GM12878 (cell line): ENCODE measurements at regions not wholly inside any gene's neighbourhood (a gene's known extent, or its start where the extent isn't known, plus 50 kb on each side); places are given as distances from the start of the nearest gene placed in this dataset.

Experiments
- ATAC-seq: fragments of 200-7000 bp; cut with Tn5 transposase; 3 replicates; pipeline ENCODE4 v1.9.1; 2020; ENCODE audit warnings: mild to moderate bottlenecking, moderate library complexity
- BruUV-seq: library from RNA; stranded (reverse); fragments of 400-500 nt; replicated peaks from 2 replicates; lab custom pipeline; 2021; lab: Mats Ljungman, UMichigan
- CTCF ChIA-PET: fragments of 300-600 bp; sonication (Branson Sonifier 250); formaldehyde crosslinking; extraction: SDS; loops from one replicate; lab custom pipeline; 2021; ENCODE audit warnings: inconsistent platforms; lab: Yijun Ruan, JAX
- POLR2A ChIA-PET: fragments of 350-600 bp; formaldehyde crosslinking; extraction: SDS; loops from one replicate; lab custom pipeline; 2021; ENCODE audit warnings: inconsistent platforms; lab: Charles Lee
- RAD21 ChIA-PET: fragments of 300-600 bp; sonication (Branson Sonifier 250); formaldehyde crosslinking; loops from one replicate; lab custom pipeline; 2023; ENCODE audit warnings: antibody characterized with exemption; ENCODE audit not compliant: unreplicated experiment; lab: Charles Lee
- SMC1A ChIA-PET: fragments of 300-600 bp; sonication (Branson Sonifier 250); formaldehyde crosslinking; loops from one replicate; lab custom pipeline; 2023; ENCODE audit not compliant: unreplicated experiment, uncharacterized antibody; lab: Charles Lee
- DNase-seq: peaks from one replicate; pipeline ENCODE4 v3.0.0-alpha.2; 2011; ENCODE audit warnings: low read depth, low spot score
- FAIRE-seq: peaks from 3 replicates; lab custom pipeline; 2011; peaks lifted over from hg19 to GRCh38; lab: Jason Lieb, UNC
- H2AFZ ChIP-seq: 2 replicates; pipeline ENCODE4 v1.6.0; 2011; ENCODE audit warnings: low read depth, low read length, control low read depth; ENCODE audit not compliant: control insufficient read depth
- H3K27ac ChIP-seq: 2 replicates; pipeline ENCODE4 v1.5.1; 2011; ENCODE audit warnings: control low read depth; ENCODE audit not compliant: control insufficient read depth, insufficient read depth
- H3K27me3 ChIP-seq, 2 experiments: replicated peaks in 1 of 2; 2 replicates each; pipeline versions ENCODE4 v1.6.0 to v1.6.1; 2011; ENCODE audit warnings: low read length in 1 of 2; ENCODE audit not compliant: control insufficient read depth in 2 of 2, insufficient read depth in 2 of 2
- H3K36me3 ChIP-seq, 2 experiments: 2 replicates each; pipeline ENCODE4 v1.5.1; 2011; ENCODE audit warnings: low read length in 1 of 2; ENCODE audit not compliant: control insufficient read depth in 2 of 2, insufficient read depth in 2 of 2
- H3K4me1 ChIP-seq: 2 replicates; pipeline ENCODE4 v1.6.1; 2011; ENCODE audit warnings: mild to moderate bottlenecking, low read length, moderate library complexity, mixed read lengths; ENCODE audit not compliant: control insufficient read depth, insufficient read depth
- H3K4me2 ChIP-seq: 2 replicates; pipeline ENCODE4 v1.6.0; 2011; ENCODE audit warnings: control low read depth; ENCODE audit not compliant: control insufficient read depth, insufficient read depth
- H3K4me3 ChIP-seq: fragments of 200-600 bp; sonication (generic); 2 replicates; pipeline ENCODE4 v1.5.1; 2016
- H3K79me2 ChIP-seq: 2 replicates; pipeline ENCODE4 v1.6.0; 2011; ENCODE audit warnings: low read length; ENCODE audit not compliant: control insufficient read depth, insufficient read depth
- H3K9ac ChIP-seq: 2 replicates; pipeline ENCODE4 v1.8.0; 2011; ENCODE audit warnings: low read length, control low read depth, mixed read lengths; ENCODE audit not compliant: control insufficient read depth, insufficient read depth
- H3K9me3 ChIP-seq: replicated peaks from 3 replicates; pipeline ENCODE4 v1.5.1; 2011; ENCODE audit warnings: mild to moderate bottlenecking, low read length; ENCODE audit not compliant: control insufficient read depth, insufficient read depth
- H4K20me1 ChIP-seq: 2 replicates; pipeline ENCODE4 v1.6.0; 2011; ENCODE audit not compliant: control insufficient read depth, insufficient read depth
- CREB1 ChIP-seq: IDR thresholded peaks from 2 replicates; pipeline ENCODE4 v1.6.1; 2012; ENCODE audit warnings: low read depth, mild to moderate bottlenecking, inconsistent platforms
- GATAD2B ChIP-seq: fragments of 450-650 bp; conservative IDR thresholded peaks from 2 replicates; pipeline ENCODE4 v1.6.1; 2017; ENCODE audit warnings: low read depth, mild to moderate bottlenecking, moderate library complexity
- MTA2 ChIP-seq: fragments of 450-650 bp; IDR thresholded peaks from 2 replicates; pipeline ENCODE4 v1.6.1; 2016; ENCODE audit warnings: low read depth, mild to moderate bottlenecking, moderate library complexity
- PAX8 ChIP-seq: fragments of 450-650 bp; IDR thresholded peaks from 2 replicates; pipeline ENCODE4 v1.6.1; 2017; ENCODE audit warnings: mild to moderate bottlenecking, moderate library complexity
- SREBF2 ChIP-seq: IDR thresholded peaks from 2 replicates; pipeline ENCODE4 v1.6.1; 2012; ENCODE audit warnings: mild to moderate bottlenecking, low read length
- TCF3 ChIP-seq: IDR thresholded peaks from 2 replicates; pipeline ENCODE4 v1.6.1; 2012; ENCODE audit warnings: low read depth, mild to moderate bottlenecking, low read length, borderline replicate concordance; ENCODE audit not compliant: insufficient read depth
- TCF7 ChIP-seq: IDR thresholded peaks from 2 replicates; pipeline ENCODE4 v1.6.1; 2014; ENCODE audit warnings: antibody characterized with exemption, borderline replicate concordance
- YY1 ChIP-seq: IDR thresholded peaks from 2 replicates; pipeline ENCODE4 v1.6.1; 2011; ENCODE audit warnings: low read depth, mild to moderate bottlenecking, low read length
- WGBS: methylation state at CpG from one replicate; pipeline ENCODE4 v1.1.6; 2016; ENCODE audit warnings: low lambda C conversion rate; ENCODE audit not compliant: insufficient replicate concordance, insufficient coverage; ENCODE audit errors: missing lambda C conversion rate; 5-methylcytosine and 5-hydroxymethylcytosine counted together
- in situ Hi-C: fragments of 300-500 bp; cut with MboI; formaldehyde crosslinking; loops from 9 replicates; pipeline ENCODE4 v1.14.3; 2018; ENCODE audit warnings: mixed read lengths
- intact Hi-C: fragments of 100-400 bp; cut with micrococcal nuclease; formaldehyde crosslinking; loops from one replicate; pipeline ENCODE4 v1.14.2; 2022; ENCODE audit not compliant: unreplicated experiment
- TF ChIP-seq, protein P1 (sequence below): fragments of 150-350 bp; IDR thresholded peaks from 2 replicates; pipeline ENCODE4 v1.6.1; 2016; ENCODE audit warnings: low read depth, low read length
- TF ChIP-seq, protein P2 (sequence below): IDR thresholded peaks from 2 replicates; pipeline ENCODE4 v1.6.1; 2011; ENCODE audit warnings: borderline replicate concordance, low read depth, mild to moderate bottlenecking, moderate library complexity, low read length; ENCODE audit not compliant: insufficient read depth, poor library complexity, severe bottlenecking
- TF ChIP-seq, protein P3 (sequence below): fragments of 450-650 bp; conservative IDR thresholded peaks from 2 replicates; pipeline ENCODE4 v1.6.1; 2017; ENCODE audit warnings: mild to moderate bottlenecking, moderate library complexity
- TF ChIP-seq, protein P4 (sequence below), 3 experiments: IDR thresholded peaks in 2 of 3; conservative IDR thresholded peaks in 1 of 3; 2 replicates each; pipeline ENCODE4 v1.5.1; 2011; ENCODE audit warnings: low read depth in 3 of 3, low read length in 3 of 3, mild to moderate bottlenecking in 3 of 3, control low read depth in 2 of 3, moderate library complexity in 2 of 3, inconsistent platforms in 1 of 3, mixed read lengths in 1 of 3; ENCODE audit not compliant: control insufficient read depth in 2 of 3, insufficient read depth in 1 of 3; ENCODE audit errors: extremely low read depth in 1 of 3

DNA sequence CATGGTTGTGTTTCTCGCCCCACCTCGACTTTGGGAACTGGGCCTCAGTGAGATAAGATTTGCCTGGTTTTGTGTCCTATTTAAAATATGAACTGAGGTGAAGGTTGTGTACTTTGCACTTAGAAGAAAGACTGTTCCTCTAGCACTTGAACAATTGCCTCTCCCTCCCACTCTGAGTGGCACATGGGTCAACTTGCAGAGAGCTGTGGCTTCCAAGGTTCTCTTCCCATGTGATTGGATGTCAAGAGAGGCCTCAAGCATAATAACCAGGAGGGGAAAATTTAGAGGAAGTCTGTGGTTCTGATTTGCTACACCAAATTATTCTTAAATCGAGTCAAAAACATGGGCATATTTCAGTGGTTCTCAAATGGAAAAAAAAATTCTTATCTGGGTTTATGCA, 329.2 kb downstream of the HS3ST3B1 start (continued):
- TF ChIP-seq, protein P1, sequence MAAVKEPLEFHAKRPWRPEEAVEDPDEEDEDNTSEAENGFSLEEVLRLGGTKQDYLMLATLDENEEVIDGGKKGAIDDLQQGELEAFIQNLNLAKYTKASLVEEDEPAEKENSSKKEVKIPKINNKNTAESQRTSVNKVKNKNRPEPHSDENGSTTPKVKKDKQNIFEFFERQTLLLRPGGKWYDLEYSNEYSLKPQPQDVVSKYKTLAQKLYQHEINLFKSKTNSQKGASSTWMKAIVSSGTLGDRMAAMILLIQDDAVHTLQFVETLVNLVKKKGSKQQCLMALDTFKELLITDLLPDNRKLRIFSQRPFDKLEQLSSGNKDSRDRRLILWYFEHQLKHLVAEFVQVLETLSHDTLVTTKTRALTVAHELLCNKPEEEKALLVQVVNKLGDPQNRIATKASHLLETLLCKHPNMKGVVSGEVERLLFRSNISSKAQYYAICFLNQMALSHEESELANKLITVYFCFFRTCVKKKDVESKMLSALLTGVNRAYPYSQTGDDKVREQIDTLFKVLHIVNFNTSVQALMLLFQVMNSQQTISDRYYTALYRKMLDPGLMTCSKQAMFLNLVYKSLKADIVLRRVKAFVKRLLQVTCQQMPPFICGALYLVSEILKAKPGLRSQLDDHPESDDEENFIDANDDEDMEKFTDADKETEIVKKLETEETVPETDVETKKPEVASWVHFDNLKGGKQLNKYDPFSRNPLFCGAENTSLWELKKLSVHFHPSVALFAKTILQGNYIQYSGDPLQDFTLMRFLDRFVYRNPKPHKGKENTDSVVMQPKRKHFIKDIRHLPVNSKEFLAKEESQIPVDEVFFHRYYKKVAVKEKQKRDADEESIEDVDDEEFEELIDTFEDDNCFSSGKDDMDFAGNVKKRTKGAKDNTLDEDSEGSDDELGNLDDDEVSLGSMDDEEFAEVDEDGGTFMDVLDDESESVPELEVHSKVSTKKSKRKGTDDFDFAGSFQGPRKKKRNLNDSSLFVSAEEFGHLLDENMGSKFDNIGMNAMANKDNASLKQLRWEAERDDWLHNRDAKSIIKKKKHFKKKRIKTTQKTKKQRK, result no peak
- TF ChIP-seq YY1, result no peak
- TF ChIP-seq, protein P2, sequence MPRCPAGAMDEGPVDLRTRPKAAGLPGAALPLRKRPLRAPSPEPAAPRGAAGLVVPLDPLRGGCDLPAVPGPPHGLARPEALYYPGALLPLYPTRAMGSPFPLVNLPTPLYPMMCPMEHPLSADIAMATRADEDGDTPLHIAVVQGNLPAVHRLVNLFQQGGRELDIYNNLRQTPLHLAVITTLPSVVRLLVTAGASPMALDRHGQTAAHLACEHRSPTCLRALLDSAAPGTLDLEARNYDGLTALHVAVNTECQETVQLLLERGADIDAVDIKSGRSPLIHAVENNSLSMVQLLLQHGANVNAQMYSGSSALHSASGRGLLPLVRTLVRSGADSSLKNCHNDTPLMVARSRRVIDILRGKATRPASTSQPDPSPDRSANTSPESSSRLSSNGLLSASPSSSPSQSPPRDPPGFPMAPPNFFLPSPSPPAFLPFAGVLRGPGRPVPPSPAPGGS, result no peak

DNA sequence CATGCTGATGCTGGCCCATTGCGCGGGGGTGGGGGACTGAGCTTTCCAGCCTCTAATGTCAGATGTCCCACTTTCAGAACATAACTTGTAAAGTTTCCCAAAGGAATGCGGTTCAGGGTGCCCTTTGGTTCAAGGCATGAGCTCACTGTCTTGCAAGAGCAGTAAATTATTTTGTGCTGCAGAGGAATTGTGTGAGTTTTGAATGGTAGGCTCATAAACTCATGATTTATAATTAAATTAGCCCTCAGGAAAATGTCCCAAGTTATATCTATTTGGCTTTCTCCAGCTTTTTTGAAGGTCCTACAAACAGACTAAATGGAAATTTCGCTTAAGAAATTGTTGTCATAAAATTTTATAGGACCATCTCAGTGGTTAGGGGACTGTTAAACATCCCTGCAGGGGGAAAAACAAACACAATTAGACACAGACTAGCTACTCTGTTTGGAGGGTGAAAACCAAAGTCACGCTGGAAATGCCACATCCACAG, 321.8 kb downstream of the HS3ST3B1 start:
- DNase-seq, result no peak
- no peak overlapping the region for H3K4me3 ChIP-seq
- ATAC-seq, result no peak
- ChIA-PET RAD21 (no interaction called here), POLR2A (no interaction called here), CTCF (no interaction called here), SMC1A (interaction anchor here (0.6 kb wide), 1 partner anchor 1858 kb away, joined by 3 read pairs; no protein-coding TSS in a partner anchor)
- H3K9me3 ChIP-seq, result no peaks in the 10 kb centered on the region
- H3K27ac ChIP-seq, result no peak overlapping the region
- no peak overlapping the region for H3K4me2 ChIP-seq
- no peak overlapping the region for H3K9ac ChIP-seq
- FAIRE-seq, result no peak
- H3K4me1 ChIP-seq, result no peaks in the 10 kb centered on the region
- no peaks in the 10 kb centered on the region for H3K36me3 ChIP-seq
- 25% methylated on average over 5 of the region's 5 CpGs for WGBS
- no peak overlapping the region for H2AFZ ChIP-seq
- H4K20me1 ChIP-seq, result no peaks in the 10 kb centered on the region
- H3K27me3 ChIP-seq, result no peaks in the 10 kb centered on the region
- H3K79me2 ChIP-seq, result no peaks in the 10 kb centered on the region
- BruUV-seq, result no TSS peak
- in situ Hi-C loops (loop anchor here (10.0 kb wide), 1 partner anchor 62 kb away; no protein-coding TSS in a partner anchor), intact Hi-C loops (no loop called here)
- TF ChIP-seq, protein P2, result no peak
- TF ChIP-seq CREB1, result no peak
- no peak for TF ChIP-seq MTA2
- TF ChIP-seq PAX8, result no peak
- no peak for TF ChIP-seq TCF3
- no peak for TF ChIP-seq SREBF2
- TF ChIP-seq TCF7, result no peak
- no peak for TF ChIP-seq GATAD2B
- TF ChIP-seq, protein P3, sequence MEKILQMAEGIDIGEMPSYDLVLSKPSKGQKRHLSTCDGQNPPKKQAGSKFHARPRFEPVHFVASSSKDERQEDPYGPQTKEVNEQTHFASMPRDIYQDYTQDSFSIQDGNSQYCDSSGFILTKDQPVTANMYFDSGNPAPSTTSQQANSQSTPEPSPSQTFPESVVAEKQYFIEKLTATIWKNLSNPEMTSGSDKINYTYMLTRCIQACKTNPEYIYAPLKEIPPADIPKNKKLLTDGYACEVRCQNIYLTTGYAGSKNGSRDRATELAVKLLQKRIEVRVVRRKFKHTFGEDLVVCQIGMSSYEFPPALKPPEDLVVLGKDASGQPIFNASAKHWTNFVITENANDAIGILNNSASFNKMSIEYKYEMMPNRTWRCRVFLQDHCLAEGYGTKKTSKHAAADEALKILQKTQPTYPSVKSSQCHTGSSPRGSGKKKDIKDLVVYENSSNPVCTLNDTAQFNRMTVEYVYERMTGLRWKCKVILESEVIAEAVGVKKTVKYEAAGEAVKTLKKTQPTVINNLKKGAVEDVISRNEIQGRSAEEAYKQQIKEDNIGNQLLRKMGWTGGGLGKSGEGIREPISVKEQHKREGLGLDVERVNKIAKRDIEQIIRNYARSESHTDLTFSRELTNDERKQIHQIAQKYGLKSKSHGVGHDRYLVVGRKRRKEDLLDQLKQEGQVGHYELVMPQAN, result no peak
- TF ChIP-seq, protein P4, sequence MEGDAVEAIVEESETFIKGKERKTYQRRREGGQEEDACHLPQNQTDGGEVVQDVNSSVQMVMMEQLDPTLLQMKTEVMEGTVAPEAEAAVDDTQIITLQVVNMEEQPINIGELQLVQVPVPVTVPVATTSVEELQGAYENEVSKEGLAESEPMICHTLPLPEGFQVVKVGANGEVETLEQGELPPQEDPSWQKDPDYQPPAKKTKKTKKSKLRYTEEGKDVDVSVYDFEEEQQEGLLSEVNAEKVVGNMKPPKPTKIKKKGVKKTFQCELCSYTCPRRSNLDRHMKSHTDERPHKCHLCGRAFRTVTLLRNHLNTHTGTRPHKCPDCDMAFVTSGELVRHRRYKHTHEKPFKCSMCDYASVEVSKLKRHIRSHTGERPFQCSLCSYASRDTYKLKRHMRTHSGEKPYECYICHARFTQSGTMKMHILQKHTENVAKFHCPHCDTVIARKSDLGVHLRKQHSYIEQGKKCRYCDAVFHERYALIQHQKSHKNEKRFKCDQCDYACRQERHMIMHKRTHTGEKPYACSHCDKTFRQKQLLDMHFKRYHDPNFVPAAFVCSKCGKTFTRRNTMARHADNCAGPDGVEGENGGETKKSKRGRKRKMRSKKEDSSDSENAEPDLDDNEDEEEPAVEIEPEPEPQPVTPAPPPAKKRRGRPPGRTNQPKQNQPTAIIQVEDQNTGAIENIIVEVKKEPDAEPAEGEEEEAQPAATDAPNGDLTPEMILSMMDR (IDR thresholded peaks at IDR 0.05 in 2 of 3, conservative IDR thresholded peaks at IDR 0.05 in 1 of 3; ENCODE audit: control insufficient read depth in 2 of 3, extremely low read depth in 1 of 3, insufficient read depth in 1 of 3, low read depth in 3 of 3, low read length in 3 of 3), result no peak
